GM12878 (cell line): ENCODE measurements at regions not wholly inside any gene's neighbourhood (a gene's known extent, or its start where the extent isn't known, plus 50 kb on each side); places are given as distances from the start of the nearest gene placed in this dataset.

ENCODE experiments used
- ATAC-seq: fragments of 200-7000 bp; cut with Tn5 transposase; 3 replicates; pipeline ENCODE4 v1.9.1; 2020; ENCODE audit warnings: mild to moderate bottlenecking, moderate library complexity
- BruUV-seq: library from RNA; stranded (reverse); fragments of 400-500 nt; replicated peaks from 2 replicates; lab custom pipeline; 2021; lab: Mats Ljungman, UMichigan
- CTCF ChIA-PET: fragments of 300-600 bp; sonication (Branson Sonifier 250); formaldehyde crosslinking; extraction: SDS; loops from one replicate; lab custom pipeline; 2021; ENCODE audit warnings: inconsistent platforms; lab: Yijun Ruan, JAX
- POLR2A ChIA-PET: fragments of 350-600 bp; formaldehyde crosslinking; extraction: SDS; loops from one replicate; lab custom pipeline; 2021; ENCODE audit warnings: inconsistent platforms; lab: Charles Lee
- RAD21 ChIA-PET: fragments of 300-600 bp; sonication (Branson Sonifier 250); formaldehyde crosslinking; loops from one replicate; lab custom pipeline; 2023; ENCODE audit warnings: antibody characterized with exemption; ENCODE audit not compliant: unreplicated experiment; lab: Charles Lee
- SMC1A ChIA-PET: fragments of 300-600 bp; sonication (Branson Sonifier 250); formaldehyde crosslinking; loops from one replicate; lab custom pipeline; 2023; ENCODE audit not compliant: unreplicated experiment, uncharacterized antibody; lab: Charles Lee
- DNase-seq: peaks from one replicate; pipeline ENCODE4 v3.0.0-alpha.2; 2011; ENCODE audit warnings: low read depth, low spot score
- FAIRE-seq: peaks from 3 replicates; lab custom pipeline; 2011; peaks lifted over from hg19 to GRCh38; lab: Jason Lieb, UNC
- H2AFZ ChIP-seq: 2 replicates; pipeline ENCODE4 v1.6.0; 2011; ENCODE audit warnings: low read depth, low read length, control low read depth; ENCODE audit not compliant: control insufficient read depth
- H3K27ac ChIP-seq: 2 replicates; pipeline ENCODE4 v1.5.1; 2011; ENCODE audit warnings: control low read depth; ENCODE audit not compliant: control insufficient read depth, insufficient read depth
- H3K27me3 ChIP-seq, 2 experiments: replicated peaks in 1 of 2; 2 replicates each; pipeline versions ENCODE4 v1.6.0 to v1.6.1; 2011; ENCODE audit warnings: low read length in 1 of 2; ENCODE audit not compliant: control insufficient read depth in 2 of 2, insufficient read depth in 2 of 2
- H3K36me3 ChIP-seq, 2 experiments: 2 replicates each; pipeline ENCODE4 v1.5.1; 2011; ENCODE audit warnings: low read length in 1 of 2; ENCODE audit not compliant: control insufficient read depth in 2 of 2, insufficient read depth in 2 of 2
- H3K4me1 ChIP-seq: 2 replicates; pipeline ENCODE4 v1.6.1; 2011; ENCODE audit warnings: mild to moderate bottlenecking, low read length, moderate library complexity, mixed read lengths; ENCODE audit not compliant: control insufficient read depth, insufficient read depth
- H3K4me2 ChIP-seq: 2 replicates; pipeline ENCODE4 v1.6.0; 2011; ENCODE audit warnings: control low read depth; ENCODE audit not compliant: control insufficient read depth, insufficient read depth
- H3K4me3 ChIP-seq: fragments of 200-600 bp; sonication (generic); 2 replicates; pipeline ENCODE4 v1.5.1; 2016
- H3K79me2 ChIP-seq: 2 replicates; pipeline ENCODE4 v1.6.0; 2011; ENCODE audit warnings: low read length; ENCODE audit not compliant: control insufficient read depth, insufficient read depth
- H3K9ac ChIP-seq: 2 replicates; pipeline ENCODE4 v1.8.0; 2011; ENCODE audit warnings: low read length, control low read depth, mixed read lengths; ENCODE audit not compliant: control insufficient read depth, insufficient read depth
- H3K9me3 ChIP-seq: replicated peaks from 3 replicates; pipeline ENCODE4 v1.5.1; 2011; ENCODE audit warnings: mild to moderate bottlenecking, low read length; ENCODE audit not compliant: control insufficient read depth, insufficient read depth
- H4K20me1 ChIP-seq: 2 replicates; pipeline ENCODE4 v1.6.0; 2011; ENCODE audit not compliant: control insufficient read depth, insufficient read depth
- IRF3 ChIP-seq: fragments of 450-650 bp; IDR thresholded peaks from 2 replicates; pipeline ENCODE4 v1.6.1; 2014; ENCODE audit warnings: mild to moderate bottlenecking
- MLLT1 ChIP-seq: fragments of 450-650 bp; IDR thresholded peaks from 2 replicates; pipeline ENCODE4 v1.6.1; 2016; ENCODE audit warnings: mild to moderate bottlenecking
- NRF1 ChIP-seq: conservative IDR thresholded peaks from 2 replicates; pipeline ENCODE4 v1.6.1; 2011; ENCODE audit warnings: mild to moderate bottlenecking, low read depth, low read length, improper control_type of control experiment
- RUNX3 ChIP-seq: IDR thresholded peaks from 2 replicates; pipeline ENCODE4 v1.6.1; 2012; ENCODE audit warnings: low read length, inconsistent platforms
- SPI1 ChIP-seq: IDR thresholded peaks from 2 replicates; pipeline ENCODE4 v1.6.1; 2011; ENCODE audit warnings: low read depth, mild to moderate bottlenecking, low read length, moderate library complexity, borderline replicate concordance; ENCODE audit not compliant: insufficient read depth
- SREBF1 ChIP-seq: IDR thresholded peaks from 2 replicates; pipeline ENCODE4 v1.6.1; 2012; ENCODE audit warnings: mild to moderate bottlenecking, low read length
- SUPT20H ChIP-seq: IDR thresholded peaks from 2 replicates; pipeline ENCODE4 v1.6.1; 2011; ENCODE audit warnings: low read depth, mild to moderate bottlenecking, low read length, moderate library complexity, borderline replicate concordance; ENCODE audit not compliant: control insufficient read depth
- SUZ12 ChIP-seq: fragments of 200-600 bp; sonication (generic); IDR thresholded peaks from one replicate; pipeline ENCODE4 v1.6.1; 2018; ENCODE audit warnings: antibody characterized with exemption, mild to moderate bottlenecking; ENCODE audit not compliant: unreplicated experiment
- TBL1XR1 ChIP-seq: IDR thresholded peaks from 2 replicates; pipeline ENCODE4 v1.6.1; 2012; ENCODE audit warnings: low read depth, low read length, improper control_type of control experiment
- ZBTB4 ChIP-seq: fragments of 450-650 bp; formaldehyde crosslinking; IDR thresholded peaks from 2 replicates; pipeline ENCODE4 v1.4.0; 2022; ENCODE audit warnings: mild to moderate bottlenecking, moderate library complexity
- ZNF274 ChIP-seq: IDR thresholded peaks from one replicate; pipeline ENCODE4 v1.8.0; 2011; ENCODE audit not compliant: insufficient read length, insufficient read depth
- WGBS: methylation state at CpG from one replicate; pipeline ENCODE4 v1.1.6; 2016; ENCODE audit warnings: low lambda C conversion rate; ENCODE audit not compliant: insufficient replicate concordance, insufficient coverage; ENCODE audit errors: missing lambda C conversion rate; 5-methylcytosine and 5-hydroxymethylcytosine counted together
- in situ Hi-C: fragments of 300-500 bp; cut with MboI; formaldehyde crosslinking; loops from 9 replicates; pipeline ENCODE4 v1.14.3; 2018; ENCODE audit warnings: mixed read lengths
- intact Hi-C: fragments of 100-400 bp; cut with micrococcal nuclease; formaldehyde crosslinking; loops from one replicate; pipeline ENCODE4 v1.14.2; 2022; ENCODE audit not compliant: unreplicated experiment

GRCh38 chr4:153115322-153116290 lies 88.6 kb upstream of the TRIM2 start:
- ChIA-PET SMC1A (interaction anchor here (1.1 to 1.9 kb wide), 5 partner anchors 11 to 707 kb away, joined by 3 to 8 read pairs (median 5); no protein-coding TSS in a partner anchor), CTCF (interaction anchor here (0.7 to 3.7 kb wide), 6 partner anchors 11 to 284 kb away, joined by 3 to 27 read pairs (median 6); no protein-coding TSS in a partner anchor), RAD21 (interaction anchor here (1.1 to 2.8 kb wide), 2 partner anchors 12 to 32 kb away, joined by 3 to 11 read pairs; no protein-coding TSS in a partner anchor), POLR2A (no interaction called here)
- H3K79me2 ChIP-seq, result no peaks in the 10 kb centered on the region
- H3K36me3 ChIP-seq, result no peaks in the 10 kb centered on the region
- BruUV-seq, result no TSS peak
- H3K4me1 ChIP-seq, result peaks cover 8% of the 10 kb centered on the region; the same call in 1 of the 2 replicates
- intact Hi-C loops, result loop anchor here (1.0 kb wide), 1 partner anchor 28 kb away; no protein-coding TSS in a partner anchor
- no peak overlapping the region for H3K27ac ChIP-seq
- peak overlapping the region; percentile 40; the same call in 1 of the 2 replicates for H3K4me3 ChIP-seq
- H3K4me2 ChIP-seq, result peak overlapping the region; percentile 77
- no peak overlapping the region for H3K9ac ChIP-seq
- 35% methylated on average over 10 of the region's 13 CpGs for WGBS
- no peaks in the 10 kb centered on the region for H4K20me1 ChIP-seq
- in situ Hi-C loops, result no loop called here
- FAIRE-seq, result peak; percentile 70
- ATAC-seq, result peak; percentile 94
- DNase-seq, result peak; percentile 79
- H3K9me3 ChIP-seq, result no peaks in the 10 kb centered on the region
- no peak overlapping the region for H2AFZ ChIP-seq
- H3K27me3 ChIP-seq, result peaks cover 0 to 2% of the 10 kb centered on the region in 2 experiments; a peak in 1 of 4 replicates
- TF ChIP-seq ZNF274 (no peak), SUPT20H (no peak), TBL1XR1 (no peak), ZBTB4 (CRISPR knock-in tag) (no peak), SREBF1 (no peak), MLLT1 (0 out of 2 replicates have a peak, but pooled peaks have one; percentile 24), IRF3 (no peak), SUZ12 (no peak), SPI1 (peak; percentile 46; the same call in 1 of the 2 replicates), NRF1 (no peak), RUNX3 (no peak)
